Fibroblast of lung (primary cell): ENCODE measurements at regions not wholly inside any gene's neighbourhood (a gene's known extent, or its start where the extent isn't known, plus 50 kb on each side); places are given as distances from the start of the nearest gene placed in this dataset.

Experiments used
- DNase-seq, 2 donors: peaks; one replicate each; pipeline versions ENCODE4 v3.0.0 to v3.0.0-alpha.2; 2010; ENCODE audit warnings: low read depth in 2 of 2
- H2AFZ ChIP-seq: 2 replicates; pipeline ENCODE4 v1.5.1; 2012; ENCODE audit warnings: low read length, control low read depth, inconsistent platforms
- H3K27ac ChIP-seq: 2 replicates; pipeline ENCODE4 v1.5.1; 2011; ENCODE audit warnings: low read length, control low read depth; ENCODE audit not compliant: insufficient read depth
- H3K27me3 ChIP-seq: 2 replicates; pipeline ENCODE4 v1.5.1; 2011; ENCODE audit warnings: mild to moderate bottlenecking, low read length; ENCODE audit not compliant: control insufficient read depth, insufficient read depth
- H3K36me3 ChIP-seq: 2 replicates; pipeline ENCODE4 v1.5.1; 2011; ENCODE audit warnings: low read length; ENCODE audit not compliant: control insufficient read depth, insufficient read depth
- H3K4me1 ChIP-seq: 2 replicates; pipeline ENCODE4 v1.5.1; 2011; ENCODE audit warnings: low read length; ENCODE audit not compliant: control insufficient read depth, insufficient read depth; ENCODE audit errors: extremely low read depth
- H3K4me2 ChIP-seq: 2 replicates; pipeline ENCODE4 v1.5.1; 2011; ENCODE audit warnings: low read length, control low read depth; ENCODE audit not compliant: insufficient read depth; ENCODE audit errors: extremely low read depth
- H3K4me3 ChIP-seq, 4 experiments: fragments of 200-600 bp in 1 of 4; sonication (generic) in 1 of 4; replicated peaks in 1 of 4; 2 replicates each; pipeline ENCODE4 v1.5.1; 2011 to 2016; ENCODE audit warnings: low read length in 4 of 4, low read depth in 3 of 4, mild to moderate bottlenecking in 3 of 4, control low read depth in 2 of 4, inconsistent platforms in 1 of 4, mixed read lengths in 1 of 4; ENCODE audit not compliant: insufficient read depth in 1 of 4; ENCODE audit errors: control extremely low read depth in 1 of 4
- H3K79me2 ChIP-seq: 2 replicates; pipeline ENCODE4 v1.5.1; 2012; ENCODE audit warnings: mild to moderate bottlenecking, low read length, inconsistent platforms; ENCODE audit not compliant: control insufficient read depth, insufficient read depth
- H3K9ac ChIP-seq: 2 replicates; pipeline ENCODE4 v1.5.1; 2011; ENCODE audit warnings: mild to moderate bottlenecking, low read length, control low read depth; ENCODE audit not compliant: insufficient read depth
- H3K9me3 ChIP-seq: 2 replicates; pipeline ENCODE4 v1.5.1; 2012; ENCODE audit warnings: low read depth, low read length; ENCODE audit not compliant: control insufficient read depth, insufficient read depth
- H4K20me1 ChIP-seq: 2 replicates; pipeline ENCODE4 v1.5.1; 2011; ENCODE audit warnings: low read length; ENCODE audit not compliant: control insufficient read depth, insufficient read depth; ENCODE audit errors: extremely low read depth
- EZH2 ChIP-seq: IDR thresholded peaks from 2 replicates; pipeline ENCODE4 v1.5.1; 2012; ENCODE audit warnings: low read length, control low read depth, mild to moderate bottlenecking; ENCODE audit errors: missing control alignments
- TF ChIP-seq, protein P1 (sequence below), 2 donors: IDR thresholded peaks in 1 of 2; conservative IDR thresholded peaks in 1 of 2; 1 replicate in 1 of 2; 2 replicates in 1 of 2; pipeline ENCODE4 v1.5.1; 2011 to 2012; ENCODE audit warnings: low read length in 2 of 2, control low read depth in 1 of 2, inconsistent platforms in 1 of 2, low read depth in 1 of 2, mild to moderate bottlenecking in 1 of 2

DNA sequence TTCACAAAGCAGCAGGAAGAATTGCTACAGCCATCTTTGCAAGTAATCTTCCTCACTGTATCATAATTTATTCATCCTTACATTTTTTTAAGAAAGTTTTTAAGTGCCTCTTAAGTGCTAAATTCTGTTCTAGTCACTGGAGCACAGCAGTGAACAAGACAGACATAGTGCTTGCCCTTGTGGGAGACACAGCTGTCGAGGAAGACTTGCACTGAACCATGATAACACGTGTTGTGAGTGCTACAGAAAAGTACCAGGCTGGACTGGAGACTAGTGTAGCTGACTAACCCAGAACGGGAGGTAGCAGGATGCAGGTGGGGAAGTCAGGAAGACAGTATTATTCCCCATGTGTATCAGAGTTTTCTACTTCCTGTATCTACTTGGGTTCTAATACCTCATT lies 300.6 kb downstream of the TBL1XR1 start:
- H3K4me1 ChIP-seq, result no peaks in the 10 kb centered on the region
- H3K4me2 ChIP-seq, result no peak overlapping the region
- DNase-seq, result no peak
- no peak overlapping the region for H3K4me3 ChIP-seq
- H3K27me3 ChIP-seq, result no peaks in the 10 kb centered on the region
- H3K9ac ChIP-seq, result no peak overlapping the region
- H4K20me1 ChIP-seq, result no peaks in the 10 kb centered on the region
- no peak for TF ChIP-seq EZH2
- TF ChIP-seq, protein P1, sequence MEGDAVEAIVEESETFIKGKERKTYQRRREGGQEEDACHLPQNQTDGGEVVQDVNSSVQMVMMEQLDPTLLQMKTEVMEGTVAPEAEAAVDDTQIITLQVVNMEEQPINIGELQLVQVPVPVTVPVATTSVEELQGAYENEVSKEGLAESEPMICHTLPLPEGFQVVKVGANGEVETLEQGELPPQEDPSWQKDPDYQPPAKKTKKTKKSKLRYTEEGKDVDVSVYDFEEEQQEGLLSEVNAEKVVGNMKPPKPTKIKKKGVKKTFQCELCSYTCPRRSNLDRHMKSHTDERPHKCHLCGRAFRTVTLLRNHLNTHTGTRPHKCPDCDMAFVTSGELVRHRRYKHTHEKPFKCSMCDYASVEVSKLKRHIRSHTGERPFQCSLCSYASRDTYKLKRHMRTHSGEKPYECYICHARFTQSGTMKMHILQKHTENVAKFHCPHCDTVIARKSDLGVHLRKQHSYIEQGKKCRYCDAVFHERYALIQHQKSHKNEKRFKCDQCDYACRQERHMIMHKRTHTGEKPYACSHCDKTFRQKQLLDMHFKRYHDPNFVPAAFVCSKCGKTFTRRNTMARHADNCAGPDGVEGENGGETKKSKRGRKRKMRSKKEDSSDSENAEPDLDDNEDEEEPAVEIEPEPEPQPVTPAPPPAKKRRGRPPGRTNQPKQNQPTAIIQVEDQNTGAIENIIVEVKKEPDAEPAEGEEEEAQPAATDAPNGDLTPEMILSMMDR (conservative IDR thresholded peaks at IDR 0.05 in 1 of 2, IDR thresholded peaks at IDR 0.05 in 1 of 2; ENCODE audit: low read depth in 1 of 2, low read length in 2 of 2), result no peak
- H3K9me3 ChIP-seq, result no peaks in the 10 kb centered on the region
- no peak overlapping the region for H3K27ac ChIP-seq
- H3K36me3 ChIP-seq, result no peaks in the 10 kb centered on the region
- H2AFZ ChIP-seq, result no peak overlapping the region
- H3K79me2 ChIP-seq, result no peaks in the 10 kb centered on the region

DNA sequence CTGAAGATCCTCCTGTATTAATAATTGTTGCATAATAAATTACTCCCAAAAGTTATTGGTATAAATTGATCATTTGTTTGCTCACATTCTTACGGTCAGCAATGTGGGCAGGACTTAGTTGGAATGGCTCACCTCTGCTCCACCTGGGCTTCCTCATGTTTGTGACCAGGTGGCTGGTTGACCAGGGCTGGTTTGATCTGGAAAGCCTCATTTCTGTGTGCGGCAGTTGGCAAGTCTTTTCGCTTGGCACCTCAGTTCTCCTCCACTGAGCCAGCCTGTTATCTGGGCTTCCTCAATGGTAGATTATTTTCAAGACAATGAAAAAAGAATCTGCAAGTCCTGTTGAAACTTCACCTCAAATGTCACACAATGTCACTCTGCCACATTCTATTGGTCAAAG lies 301.1 kb downstream of the TBL1XR1 start:
- H3K4me1 ChIP-seq, result no peaks in the 10 kb centered on the region

DNA sequence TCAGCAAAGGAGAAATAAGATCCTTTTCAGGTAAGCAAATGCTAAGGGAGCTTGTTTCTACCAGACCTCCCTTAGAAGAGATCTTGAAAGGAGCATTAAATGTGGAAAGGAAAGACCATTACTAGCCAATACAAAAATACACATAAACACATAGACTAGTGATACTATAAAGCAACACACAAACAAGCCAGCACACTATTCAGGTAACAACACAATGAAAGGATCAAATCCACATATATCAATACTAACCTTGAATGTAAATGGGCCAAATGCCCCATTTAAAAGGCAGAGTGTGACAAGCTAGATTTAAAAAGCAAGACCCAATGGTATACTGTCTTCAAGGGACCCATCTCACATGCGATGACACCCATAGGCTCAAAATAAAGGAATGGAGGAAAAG lies 317.6 kb downstream of the TBL1XR1 start:
- Histone ChIP-seq H3K4me3 (no peak overlapping the region), H3K27me3 (no peaks in the 10 kb centered on the region), H3K36me3 (no peaks in the 10 kb centered on the region), H3K9me3 (no peaks in the 10 kb centered on the region), H3K4me2 (no peak overlapping the region), H3K79me2 (no peaks in the 10 kb centered on the region), H3K27ac (no peak overlapping the region), H3K4me1 (no peaks in the 10 kb centered on the region), H2AFZ (no peak overlapping the region), H4K20me1 (no peaks in the 10 kb centered on the region), H3K9ac (no peak overlapping the region)
- TF ChIP-seq, protein P1 (conservative IDR thresholded peaks at IDR 0.05 in 1 of 2, IDR thresholded peaks at IDR 0.05 in 1 of 2; ENCODE audit: low read depth in 1 of 2, low read length in 2 of 2), result no peak
- no peak for TF ChIP-seq EZH2
- DNase-seq, result no peak

More for the DNA sequence above, 301.1 kb downstream of the TBL1XR1 start:
- no peak overlapping the region for H3K9ac ChIP-seq
- H3K4me2 ChIP-seq, result no peak overlapping the region
- no peak overlapping the region for H3K27ac ChIP-seq
- TF ChIP-seq EZH2, result no peak
- TF ChIP-seq, protein P1 (conservative IDR thresholded peaks at IDR 0.05 in 1 of 2, IDR thresholded peaks at IDR 0.05 in 1 of 2; ENCODE audit: low read depth in 1 of 2, low read length in 2 of 2), result no peak
- no peaks in the 10 kb centered on the region for H3K36me3 ChIP-seq
- H3K9me3 ChIP-seq, result no peaks in the 10 kb centered on the region
- H3K27me3 ChIP-seq, result no peaks in the 10 kb centered on the region
- H2AFZ ChIP-seq, result no peak overlapping the region
- DNase-seq, result no peak
- H3K4me3 ChIP-seq, result no peak overlapping the region
- H3K79me2 ChIP-seq, result no peaks in the 10 kb centered on the region
- no peaks in the 10 kb centered on the region for H4K20me1 ChIP-seq
